Ovary (tissue), 3 donors: ENCODE measurements at regions not wholly inside any gene's neighbourhood (a gene's known extent, or its start where the extent isn't known, plus 50 kb on each side); places are given as distances from the start of the nearest gene placed in this dataset.

ENCODE experiments used
- EP300 ChIP-seq: sonication (generic); formaldehyde crosslinking; IDR thresholded peaks from one replicate; pipeline ENCODE4 v1.6.1; 2017; ENCODE audit warnings: antibody characterized with exemption
- POLR2A ChIP-seq: fragments of 450-650 bp; IDR thresholded peaks from one replicate; pipeline ENCODE4 v1.6.1; 2017; ENCODE audit warnings: antibody characterized with exemption, mild to moderate bottlenecking, moderate library complexity
- TF ChIP-seq, protein P1 (sequence below), 3 donors: fragments of 450-650 bp in 2 of 3; fragments of 200-600 bp in 1 of 3; IDR thresholded peaks; one replicate each; pipeline versions ENCODE4 v1.5.1 to v1.8.0; 2016 to 2022; ENCODE audit warnings: antibody characterized with exemption in 3 of 3, mild to moderate bottlenecking in 1 of 3
- donor health status: DM: no; HTN: no; CAD: no.

DNA sequence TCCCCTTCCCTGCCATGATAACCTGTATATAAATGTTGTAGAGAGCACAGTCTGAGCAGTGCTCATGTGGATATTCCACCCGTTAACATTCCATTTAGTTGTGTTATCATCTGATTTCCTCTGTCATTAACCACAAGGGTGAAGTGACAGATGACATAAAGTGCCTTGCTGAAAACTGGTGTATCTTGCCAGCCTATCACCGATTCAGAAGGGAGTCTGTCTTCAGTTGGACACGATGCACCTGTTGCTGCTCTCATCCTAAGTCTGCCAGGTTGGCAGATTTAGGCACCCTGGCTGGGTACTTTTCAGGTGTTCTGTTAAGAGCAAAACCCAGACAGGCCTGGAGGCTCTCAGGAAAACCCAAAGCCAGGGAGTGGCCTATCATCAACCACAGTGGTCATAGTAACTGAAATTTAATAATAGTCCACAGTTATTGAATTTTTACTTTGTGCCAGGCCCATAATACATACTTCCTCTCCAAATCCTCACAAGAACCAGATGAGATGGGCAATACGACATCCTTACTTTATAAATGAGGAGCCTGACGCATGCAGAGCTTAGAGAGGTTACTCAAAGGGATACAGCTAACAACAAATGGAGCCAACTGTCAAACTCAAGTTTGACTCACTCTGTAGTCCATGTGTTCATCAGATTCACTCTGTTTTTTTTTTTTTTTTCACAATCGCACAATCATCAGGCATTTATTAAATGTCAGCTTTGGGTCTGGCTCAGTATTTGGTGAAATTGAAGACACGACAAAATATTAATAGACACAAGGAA, 100.7 kb upstream of the SPRY4 start:
- TF ChIP-seq, protein P1, sequence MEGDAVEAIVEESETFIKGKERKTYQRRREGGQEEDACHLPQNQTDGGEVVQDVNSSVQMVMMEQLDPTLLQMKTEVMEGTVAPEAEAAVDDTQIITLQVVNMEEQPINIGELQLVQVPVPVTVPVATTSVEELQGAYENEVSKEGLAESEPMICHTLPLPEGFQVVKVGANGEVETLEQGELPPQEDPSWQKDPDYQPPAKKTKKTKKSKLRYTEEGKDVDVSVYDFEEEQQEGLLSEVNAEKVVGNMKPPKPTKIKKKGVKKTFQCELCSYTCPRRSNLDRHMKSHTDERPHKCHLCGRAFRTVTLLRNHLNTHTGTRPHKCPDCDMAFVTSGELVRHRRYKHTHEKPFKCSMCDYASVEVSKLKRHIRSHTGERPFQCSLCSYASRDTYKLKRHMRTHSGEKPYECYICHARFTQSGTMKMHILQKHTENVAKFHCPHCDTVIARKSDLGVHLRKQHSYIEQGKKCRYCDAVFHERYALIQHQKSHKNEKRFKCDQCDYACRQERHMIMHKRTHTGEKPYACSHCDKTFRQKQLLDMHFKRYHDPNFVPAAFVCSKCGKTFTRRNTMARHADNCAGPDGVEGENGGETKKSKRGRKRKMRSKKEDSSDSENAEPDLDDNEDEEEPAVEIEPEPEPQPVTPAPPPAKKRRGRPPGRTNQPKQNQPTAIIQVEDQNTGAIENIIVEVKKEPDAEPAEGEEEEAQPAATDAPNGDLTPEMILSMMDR (IDR thresholded peaks at IDR 0.05), result no peak
- TF ChIP-seq EP300 (no peak), POLR2A (no peak)
